ENCODE measurements at regions not wholly inside any gene's neighbourhood (a gene's known extent, or its start where the extent isn't known, plus 50 kb on each side); places are given as distances from the start of the nearest gene placed in this dataset.

DNA sequence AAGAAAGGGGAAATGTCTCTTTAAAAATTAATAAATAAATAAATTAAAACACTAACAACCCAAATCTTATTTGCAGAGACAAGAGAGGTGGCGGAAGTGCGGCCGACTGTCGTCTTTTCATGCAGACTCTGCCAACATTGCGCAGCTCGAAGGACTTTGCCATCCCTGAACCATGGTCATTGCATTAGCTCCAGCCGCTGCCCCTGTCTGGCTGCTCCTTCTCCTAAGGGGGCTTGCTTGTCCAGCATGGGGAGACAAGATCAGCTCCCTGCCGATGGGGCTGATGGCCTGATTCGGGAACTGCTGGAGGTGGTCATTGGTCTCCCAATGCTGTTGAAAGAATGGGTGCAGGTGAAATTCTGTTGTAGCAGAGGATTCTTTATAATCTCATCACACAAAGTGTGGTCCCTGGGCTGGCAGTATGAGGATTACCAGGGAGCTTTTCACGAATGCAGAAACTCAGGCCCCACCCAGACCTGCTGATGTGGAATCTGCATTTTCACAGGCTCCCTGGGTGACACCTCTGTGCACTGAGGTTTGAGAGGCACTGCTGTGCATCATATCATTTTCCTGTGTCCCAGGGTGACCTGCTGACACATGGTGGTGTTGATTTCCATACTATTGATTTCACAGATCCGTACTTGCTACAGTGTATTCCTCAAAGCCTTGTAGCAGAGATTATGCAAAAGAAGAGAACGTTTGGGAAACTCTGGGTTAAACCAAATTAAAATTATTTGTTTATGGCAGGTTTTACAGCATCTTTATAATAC is 172.4 kb upstream of the ZMIZ1 start:
- Histone ChIP-seq H3K79me2 (ENCODE audit: control insufficient read depth, insufficient read depth, low read length) (no peaks in the 10 kb centered on the region), H3K9ac (ENCODE audit: insufficient read depth, low read length) (no peak overlapping the region), H3K4me3 (replicated peaks in 1 of 4; ENCODE audit: control extremely low read depth in 1 of 4, insufficient read depth in 1 of 4, low read depth in 3 of 4, low read length in 4 of 4) (no peak overlapping the region), H3K4me2 (ENCODE audit: extremely low read depth, insufficient read depth, low read length) (no peak overlapping the region), H3K4me1 (ENCODE audit: control insufficient read depth, extremely low read depth, insufficient read depth, low read length) (no peaks in the 10 kb centered on the region), H4K20me1 (ENCODE audit: control insufficient read depth, extremely low read depth, insufficient read depth, low read length) (no peaks in the 10 kb centered on the region), H3K36me3 (ENCODE audit: control insufficient read depth, insufficient read depth, low read length) (no peaks in the 10 kb centered on the region), H3K9me3 (ENCODE audit: control insufficient read depth, insufficient read depth, low read depth, low read length) (no peaks in the 10 kb centered on the region), H3K27ac (ENCODE audit: insufficient read depth, low read length) (no peak overlapping the region), H2AFZ (ENCODE audit: low read length) (no peak overlapping the region), H3K27me3 (ENCODE audit: control insufficient read depth, insufficient read depth, low read length) (peaks cover 17% of the 10 kb centered on the region)
- no peak for TF ChIP-seq EZH2 (IDR thresholded peaks at IDR 0.05; ENCODE audit: low read length, missing control alignments)
- TF ChIP-seq, protein P1, sequence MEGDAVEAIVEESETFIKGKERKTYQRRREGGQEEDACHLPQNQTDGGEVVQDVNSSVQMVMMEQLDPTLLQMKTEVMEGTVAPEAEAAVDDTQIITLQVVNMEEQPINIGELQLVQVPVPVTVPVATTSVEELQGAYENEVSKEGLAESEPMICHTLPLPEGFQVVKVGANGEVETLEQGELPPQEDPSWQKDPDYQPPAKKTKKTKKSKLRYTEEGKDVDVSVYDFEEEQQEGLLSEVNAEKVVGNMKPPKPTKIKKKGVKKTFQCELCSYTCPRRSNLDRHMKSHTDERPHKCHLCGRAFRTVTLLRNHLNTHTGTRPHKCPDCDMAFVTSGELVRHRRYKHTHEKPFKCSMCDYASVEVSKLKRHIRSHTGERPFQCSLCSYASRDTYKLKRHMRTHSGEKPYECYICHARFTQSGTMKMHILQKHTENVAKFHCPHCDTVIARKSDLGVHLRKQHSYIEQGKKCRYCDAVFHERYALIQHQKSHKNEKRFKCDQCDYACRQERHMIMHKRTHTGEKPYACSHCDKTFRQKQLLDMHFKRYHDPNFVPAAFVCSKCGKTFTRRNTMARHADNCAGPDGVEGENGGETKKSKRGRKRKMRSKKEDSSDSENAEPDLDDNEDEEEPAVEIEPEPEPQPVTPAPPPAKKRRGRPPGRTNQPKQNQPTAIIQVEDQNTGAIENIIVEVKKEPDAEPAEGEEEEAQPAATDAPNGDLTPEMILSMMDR (conservative IDR thresholded peaks at IDR 0.05 in 1 of 2, IDR thresholded peaks at IDR 0.05 in 1 of 2; ENCODE audit: low read depth in 1 of 2, low read length in 2 of 2), result no peak
- DNase-seq (ENCODE audit: low read depth in 2 of 2), result no peak

DNA sequence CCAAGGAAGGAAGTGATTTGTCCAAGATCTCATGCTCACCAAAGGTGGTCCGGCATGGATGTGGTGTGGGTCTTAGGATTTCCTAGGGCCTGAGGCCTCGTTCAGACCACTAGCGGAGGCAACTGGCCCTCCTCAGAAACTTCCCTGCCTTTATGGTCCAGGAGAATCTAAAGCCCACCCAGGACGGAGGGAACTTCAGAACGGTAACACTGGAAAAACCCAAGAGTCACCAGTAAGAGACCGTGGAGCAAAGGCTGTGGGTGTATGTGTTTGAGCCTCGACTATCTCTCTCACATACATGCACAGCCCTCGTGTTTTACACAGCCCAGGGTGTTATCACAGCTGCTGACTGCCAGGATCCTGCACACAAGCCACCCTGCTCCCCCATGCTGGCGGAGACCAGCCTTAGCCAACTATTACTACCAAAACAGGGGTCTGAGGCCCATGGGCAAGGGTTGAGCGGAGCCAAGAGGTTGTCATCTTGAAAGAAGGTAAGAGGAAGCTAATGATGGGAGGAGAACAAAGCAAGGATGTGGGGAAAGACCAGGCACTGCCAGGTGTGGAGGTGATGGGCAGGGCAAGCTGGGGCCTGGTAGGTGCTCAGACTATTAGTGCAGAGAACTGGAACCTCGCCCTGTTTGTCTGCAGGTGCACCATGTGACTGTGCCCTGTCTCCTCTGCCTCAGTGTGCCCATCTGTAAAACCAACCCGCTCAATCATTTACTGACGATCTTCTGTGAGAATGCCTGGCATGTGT is 170.2 kb upstream of the ZMIZ1 start:
- Histone ChIP-seq H2AFZ (ENCODE audit: low read length) (no peak overlapping the region), H3K9me3 (ENCODE audit: control insufficient read depth, insufficient read depth, low read depth, low read length) (no peaks in the 10 kb centered on the region), H3K9ac (ENCODE audit: insufficient read depth, low read length) (no peak overlapping the region), H3K27me3 (ENCODE audit: control insufficient read depth, insufficient read depth, low read length) (peaks cover 15% of the 10 kb centered on the region), H3K27ac (ENCODE audit: insufficient read depth, low read length) (no peak overlapping the region), H4K20me1 (ENCODE audit: control insufficient read depth, extremely low read depth, insufficient read depth, low read length) (no peaks in the 10 kb centered on the region), H3K36me3 (ENCODE audit: control insufficient read depth, insufficient read depth, low read length) (no peaks in the 10 kb centered on the region), H3K79me2 (ENCODE audit: control insufficient read depth, insufficient read depth, low read length) (no peaks in the 10 kb centered on the region), H3K4me2 (ENCODE audit: extremely low read depth, insufficient read depth, low read length) (no peak overlapping the region), H3K4me3 (replicated peaks in 1 of 4; ENCODE audit: control extremely low read depth in 1 of 4, insufficient read depth in 1 of 4, low read depth in 3 of 4, low read length in 4 of 4) (no peak overlapping the region), H3K4me1 (ENCODE audit: control insufficient read depth, extremely low read depth, insufficient read depth, low read length) (no peaks in the 10 kb centered on the region)
- no peak for DNase-seq (ENCODE audit: low read depth in 2 of 2)
- TF ChIP-seq, protein P1 (conservative IDR thresholded peaks at IDR 0.05 in 1 of 2, IDR thresholded peaks at IDR 0.05 in 1 of 2; ENCODE audit: low read depth in 1 of 2, low read length in 2 of 2), result no peak
- TF ChIP-seq EZH2 (IDR thresholded peaks at IDR 0.05; ENCODE audit: low read length, missing control alignments), result no peak

DNA sequence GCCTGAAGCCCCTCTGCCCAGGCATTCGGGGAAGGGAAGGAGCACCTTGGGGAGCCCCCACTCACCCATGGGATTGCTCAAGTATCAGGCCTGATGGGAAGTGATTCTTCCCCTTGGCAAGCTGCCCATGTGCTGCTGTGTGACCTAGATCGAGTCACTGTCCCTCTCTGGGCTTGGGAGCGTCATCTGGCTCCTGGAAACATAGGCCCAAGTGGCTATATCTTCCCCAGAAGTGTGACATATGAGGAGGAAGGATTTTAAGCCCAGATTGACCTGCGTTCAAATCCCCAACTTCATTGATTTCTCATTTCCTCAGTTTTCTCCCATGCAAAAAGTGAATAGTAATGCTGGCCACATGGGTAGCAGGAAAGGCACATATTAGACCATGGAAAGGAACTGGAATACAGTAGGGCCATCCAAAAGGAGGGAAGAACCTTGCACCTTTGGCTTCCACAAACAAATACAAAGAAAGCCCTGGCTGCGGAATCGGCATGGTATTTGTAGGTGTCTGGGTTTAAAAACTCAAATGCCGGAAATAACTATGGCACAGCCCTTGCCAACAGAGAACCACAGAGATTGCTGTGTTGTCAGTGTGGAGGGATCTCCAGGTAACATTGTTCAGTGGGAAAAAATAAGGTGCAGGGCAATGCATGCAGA is 169.5 kb upstream of the ZMIZ1 start:
- H2AFZ ChIP-seq (ENCODE audit: low read length), result no peak overlapping the region
- H3K4me1 ChIP-seq (ENCODE audit: control insufficient read depth, extremely low read depth, insufficient read depth, low read length), result no peaks in the 10 kb centered on the region
- no peaks in the 10 kb centered on the region for H4K20me1 ChIP-seq (ENCODE audit: control insufficient read depth, extremely low read depth, insufficient read depth, low read length)
- TF ChIP-seq EZH2 (IDR thresholded peaks at IDR 0.05; ENCODE audit: low read length, missing control alignments), result no peak
- TF ChIP-seq, protein P1 (conservative IDR thresholded peaks at IDR 0.05 in 1 of 2, IDR thresholded peaks at IDR 0.05 in 1 of 2; ENCODE audit: low read depth in 1 of 2, low read length in 2 of 2), result no peak
- DNase-seq (ENCODE audit: low read depth in 2 of 2), result no peak
- no peaks in the 10 kb centered on the region for H3K9me3 ChIP-seq (ENCODE audit: control insufficient read depth, insufficient read depth, low read depth, low read length)
- H3K4me3 ChIP-seq (replicated peaks in 1 of 4; ENCODE audit: control extremely low read depth in 1 of 4, insufficient read depth in 1 of 4, low read depth in 3 of 4, low read length in 4 of 4), result no peak overlapping the region
- no peak overlapping the region for H3K4me2 ChIP-seq (ENCODE audit: extremely low read depth, insufficient read depth, low read length)
- peaks cover 17% of the 10 kb centered on the region for H3K27me3 ChIP-seq (ENCODE audit: control insufficient read depth, insufficient read depth, low read length)
- no peaks in the 10 kb centered on the region for H3K36me3 ChIP-seq (ENCODE audit: control insufficient read depth, insufficient read depth, low read length)
- no peak overlapping the region for H3K27ac ChIP-seq (ENCODE audit: insufficient read depth, low read length)
- H3K9ac ChIP-seq (ENCODE audit: insufficient read depth, low read length), result no peak overlapping the region
- H3K79me2 ChIP-seq (ENCODE audit: control insufficient read depth, insufficient read depth, low read length), result no peaks in the 10 kb centered on the region
